ENCODE measurements at regions not wholly inside any gene's neighbourhood (a gene's known extent, or its start where the extent isn't known, plus 50 kb on each side); places are given as distances from the start of the nearest gene placed in this dataset.
"Not testable (repeated sequence)": the region's sequence is repeated elsewhere in the genome, so short reads cannot be mapped to it uniquely, and the experiment has no call there.

DNA sequence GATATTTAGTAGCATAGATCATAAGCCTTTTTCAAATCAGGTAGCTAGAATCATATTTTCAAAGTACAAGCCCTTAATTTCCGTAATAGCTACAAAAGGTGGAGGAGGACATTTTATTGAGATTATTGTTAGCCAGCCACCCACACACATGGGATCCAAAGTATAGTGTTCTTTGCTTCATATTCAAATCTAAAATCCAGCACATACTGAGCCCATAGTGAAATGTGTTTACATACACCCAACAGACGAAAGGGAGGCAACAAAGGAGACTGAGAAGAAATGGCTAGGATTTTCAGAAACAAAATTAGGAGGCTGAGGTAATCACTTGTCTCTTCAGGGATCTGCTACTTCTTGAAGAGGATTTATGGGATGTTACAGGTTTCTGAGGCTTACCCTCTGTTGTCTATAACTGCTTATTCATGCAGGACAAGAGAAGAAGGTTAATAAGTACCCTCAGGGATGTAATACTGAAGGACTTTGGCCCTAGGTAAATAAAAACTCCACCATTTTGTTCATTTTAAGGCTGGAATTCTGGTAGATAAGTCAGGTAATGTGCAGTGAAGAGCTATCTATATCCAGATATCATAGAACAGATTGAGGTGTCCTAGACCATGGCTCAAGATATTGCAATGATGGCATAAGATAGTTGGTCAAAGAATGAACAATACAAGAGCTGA lies 182.1 kb downstream of the SPDYE17 start:
- not testable (repeated sequence) for DNase-seq (ENCODE audit: low spot score)

GRCh38 chr7:76839879-76840278 lies 192.3 kb downstream of the SPDYE17 start:
- DNase-seq (ENCODE audit: low spot score), result not testable (repeated sequence)

DNA sequence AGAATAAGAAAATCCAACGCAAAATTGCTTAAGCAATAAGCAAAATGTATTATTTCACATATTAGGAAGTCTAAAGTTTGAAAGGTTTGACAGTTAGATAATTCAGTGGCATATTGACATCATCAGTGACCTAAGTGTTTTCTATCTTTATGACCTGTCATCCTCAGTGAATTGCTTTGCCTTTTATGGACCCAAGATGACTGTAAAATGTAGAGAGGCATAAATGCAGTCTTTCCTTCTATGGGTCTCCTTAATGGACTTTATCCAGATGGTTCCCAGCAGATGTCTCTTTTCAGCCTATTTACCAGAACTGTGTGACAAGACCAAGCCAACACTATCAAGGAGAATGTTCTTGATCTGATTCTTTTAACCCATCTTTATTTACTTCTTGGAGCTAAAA lies 192.9 kb downstream of the SPDYE17 start:
- not testable (repeated sequence) for DNase-seq (ENCODE audit: low spot score)

DNA sequence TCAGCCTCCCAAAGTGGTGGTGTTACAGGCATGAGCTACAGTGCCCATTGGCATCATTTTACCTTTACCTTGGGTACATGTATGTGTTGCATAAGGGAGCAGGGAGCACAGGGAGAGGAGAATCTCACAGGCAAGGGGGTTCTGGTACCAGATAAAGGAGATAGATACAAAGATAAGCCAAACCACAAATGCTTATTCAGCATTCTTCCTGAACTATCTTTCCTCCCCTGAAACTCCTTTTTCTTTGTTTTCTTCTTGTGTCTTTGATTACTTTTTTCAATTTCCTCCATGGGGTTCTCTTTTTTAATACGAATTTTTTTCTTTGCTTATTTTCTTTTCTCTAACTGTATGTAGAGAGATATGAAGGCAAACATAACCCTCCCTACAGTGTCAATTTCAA lies 193.8 kb downstream of the SPDYE17 start:
- not testable (repeated sequence) for DNase-seq (ENCODE audit: low spot score)

GRCh38 chr7:76829233-76829632 lies 202.2 kb upstream of the POMZP3 start:
- not testable (repeated sequence) for DNase-seq (ENCODE audit: low spot score)

GRCh38 chr7:76826181-76826580 lies 199.1 kb upstream of the POMZP3 start:
- not testable (repeated sequence) for DNase-seq (ENCODE audit: low spot score)

GRCh38 chr7:76809856-76810255 lies 182.8 kb upstream of the POMZP3 start:
- DNase-seq (ENCODE audit: low spot score), result not testable (repeated sequence)

- DNase-seq (ENCODE audit: low spot score), result not testable (repeated sequence)
These were observed 180.6 kb upstream of the POMZP3 start for GRCh38 chr7:76807588-76808100.

GRCh38 chr7:76806460-76806859 lies 179.4 kb upstream of the POMZP3 start:
- not testable (repeated sequence) for DNase-seq (ENCODE audit: low spot score)

DNA sequence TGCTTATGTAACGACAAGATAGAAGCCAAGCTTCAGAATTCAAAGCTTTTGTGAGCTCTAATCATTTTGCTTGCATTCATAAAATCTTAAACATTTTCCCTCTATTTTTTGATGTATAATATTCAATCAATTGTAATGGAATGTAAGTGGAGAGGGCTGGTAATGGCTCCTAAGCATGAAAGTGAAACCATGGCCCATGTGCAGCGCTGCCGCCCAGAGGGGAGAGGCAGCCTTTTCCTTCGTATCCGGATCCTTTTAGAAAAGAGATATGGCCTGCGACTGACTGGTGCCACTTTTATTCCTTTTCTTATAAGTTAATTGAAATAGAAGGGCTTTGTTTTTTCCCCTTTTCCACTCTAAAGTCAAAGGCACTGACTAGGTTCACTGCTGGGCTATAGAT lies 178.9 kb upstream of the POMZP3 start:
- peak; percentile 3 for DNase-seq (ENCODE audit: low spot score)

GRCh38 chr7:76805262-76805661 lies 178.2 kb upstream of the POMZP3 start:
- DNase-seq (ENCODE audit: low spot score), result not testable (repeated sequence)

GRCh38 chr7:76797639-76798038 lies 170.6 kb upstream of the POMZP3 start:
- DNase-seq (ENCODE audit: low spot score), result not testable (repeated sequence)

GRCh38 chr7:76780693-76781092 lies 153.6 kb upstream of the POMZP3 start:
- not testable (repeated sequence) for DNase-seq (ENCODE audit: low spot score)

- not testable (repeated sequence) for DNase-seq (ENCODE audit: low spot score)
These were observed 147.2 kb upstream of the POMZP3 start for GRCh38 chr7:76774279-76774678.

DNA sequence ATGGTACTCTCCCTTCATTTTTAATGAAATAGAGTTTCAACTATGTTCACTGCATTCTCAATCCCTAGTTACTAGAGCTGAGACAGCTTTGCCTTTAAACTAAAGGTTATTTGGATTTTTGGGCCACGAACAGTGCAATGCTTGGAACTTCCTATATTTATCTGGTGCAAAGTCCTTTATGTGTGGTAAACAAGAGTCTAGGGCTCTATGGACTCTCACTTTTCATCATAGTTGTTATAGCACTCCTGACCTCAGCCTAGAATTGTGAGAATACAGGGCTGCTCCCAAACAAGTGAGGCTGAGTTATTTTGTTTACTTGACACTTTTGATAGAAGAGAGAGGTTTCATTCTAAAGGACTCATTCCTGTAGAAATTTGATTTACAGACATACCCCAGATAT lies 144.9 kb upstream of the POMZP3 start:
- not testable (repeated sequence) for DNase-seq (ENCODE audit: low spot score)

DNA sequence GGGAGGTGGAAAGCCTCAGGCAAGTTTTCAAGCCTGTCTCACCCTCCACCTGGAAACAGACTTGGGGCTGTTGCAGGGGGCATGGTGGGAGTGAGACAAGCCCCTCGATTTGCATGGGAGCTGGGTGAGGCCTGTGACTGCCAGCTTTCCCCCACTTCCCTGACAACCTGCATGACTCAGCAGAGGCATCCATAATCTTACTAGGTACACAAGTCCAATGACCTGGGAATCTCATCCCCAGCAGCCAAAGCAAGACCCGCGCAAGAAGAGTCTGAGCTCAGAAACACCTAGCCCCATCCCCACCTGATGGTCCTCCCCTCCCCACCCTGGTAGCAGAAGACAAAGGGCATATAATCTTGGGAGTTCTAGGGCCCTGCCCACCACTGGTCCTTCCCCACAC lies 136.9 kb upstream of the POMZP3 start:
- DNase-seq (ENCODE audit: low spot score), result not testable (repeated sequence)

- DNase-seq (ENCODE audit: low spot score), result peak; percentile 0
These were observed 133.6 kb upstream of the POMZP3 start for GRCh38 chr7:76760546-76761220.

DNA sequence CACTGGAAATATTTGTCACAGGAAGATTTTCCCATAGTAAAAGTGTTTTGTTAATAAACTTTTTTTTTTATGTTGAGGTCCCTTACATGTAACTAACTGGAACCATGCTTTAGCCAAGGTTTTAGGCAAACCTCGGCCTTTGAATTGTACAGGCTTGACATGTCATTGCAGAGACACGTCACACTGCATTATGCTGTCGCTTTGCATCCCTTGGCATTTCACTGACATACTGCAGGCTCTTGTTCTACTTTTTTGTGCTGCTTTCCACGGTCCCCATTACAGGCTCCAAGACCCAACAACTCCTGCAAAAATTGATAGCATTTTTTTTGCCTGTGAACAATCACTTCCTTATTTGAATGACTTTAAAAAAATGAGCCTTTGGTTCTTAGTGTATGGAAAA lies 112.5 kb upstream of the POMZP3 start:
- not testable (repeated sequence) for DNase-seq (ENCODE audit: low spot score)

DNA sequence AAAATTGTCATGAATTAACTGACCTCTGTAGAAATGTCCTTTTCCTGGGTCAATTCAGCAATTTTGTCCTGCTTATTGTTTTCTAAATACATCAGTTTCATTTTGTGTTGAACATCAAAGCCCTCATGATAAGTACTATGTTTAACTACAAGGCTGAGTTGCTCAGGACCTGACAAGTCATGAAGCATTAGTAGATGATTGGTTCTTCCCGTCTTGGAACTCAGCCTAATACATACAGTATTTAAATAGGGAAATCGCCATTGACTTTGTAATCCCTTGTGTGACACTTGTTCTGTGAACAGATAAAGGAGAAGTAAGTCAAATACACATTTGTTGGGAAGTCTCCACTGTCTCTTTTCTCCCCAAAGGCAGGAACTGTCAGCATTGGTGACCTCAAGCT lies 109.6 kb upstream of the POMZP3 start:
- not testable (repeated sequence) for DNase-seq (ENCODE audit: low spot score)

DNA sequence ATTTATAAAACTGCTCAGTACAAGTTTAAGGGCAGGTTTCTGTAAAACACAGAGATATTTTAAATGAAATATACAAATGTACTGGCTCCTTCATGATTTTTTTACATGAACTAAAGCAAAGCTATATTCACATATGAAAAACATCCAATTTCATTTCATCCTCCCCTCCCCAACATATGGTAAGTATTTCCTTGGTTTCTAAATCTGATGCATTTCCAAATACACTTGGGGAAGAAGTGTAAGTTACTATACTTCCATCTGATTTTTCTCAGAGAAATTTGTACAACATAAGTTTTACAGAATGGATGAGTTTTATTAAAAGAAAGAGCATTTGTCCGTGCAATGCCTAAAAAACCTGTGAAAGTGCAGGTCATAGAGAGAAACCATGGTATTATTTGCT lies 109.0 kb upstream of the POMZP3 start:
- not testable (repeated sequence) for DNase-seq (ENCODE audit: low spot score)

- DNase-seq (ENCODE audit: low spot score), result not testable (repeated sequence)
These were observed 108.6 kb upstream of the POMZP3 start for GRCh38 chr7:76735668-76736067.

DNA sequence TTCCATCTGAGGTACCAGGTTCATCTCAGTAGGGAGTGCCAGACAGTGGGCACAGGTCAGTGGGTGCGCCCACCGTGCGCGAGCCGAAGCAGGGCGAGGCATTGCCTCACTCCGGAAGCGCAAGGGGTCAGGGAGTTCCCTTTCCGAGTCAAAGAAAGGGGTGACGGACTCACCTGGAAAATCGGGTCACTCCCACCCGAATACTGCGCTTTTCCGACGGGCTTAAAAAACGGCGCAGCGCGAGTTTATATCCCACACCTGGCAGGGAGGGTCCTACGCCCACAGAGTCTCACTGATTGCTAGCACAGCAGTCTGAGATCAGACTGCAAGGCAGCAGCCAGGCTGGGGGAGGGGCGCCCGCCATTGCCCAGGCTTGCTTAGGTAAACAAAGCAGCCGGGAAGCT lies 101.5 kb upstream of the POMZP3 start:
- not testable (repeated sequence) for DNase-seq (ENCODE audit: low spot score)

DNA sequence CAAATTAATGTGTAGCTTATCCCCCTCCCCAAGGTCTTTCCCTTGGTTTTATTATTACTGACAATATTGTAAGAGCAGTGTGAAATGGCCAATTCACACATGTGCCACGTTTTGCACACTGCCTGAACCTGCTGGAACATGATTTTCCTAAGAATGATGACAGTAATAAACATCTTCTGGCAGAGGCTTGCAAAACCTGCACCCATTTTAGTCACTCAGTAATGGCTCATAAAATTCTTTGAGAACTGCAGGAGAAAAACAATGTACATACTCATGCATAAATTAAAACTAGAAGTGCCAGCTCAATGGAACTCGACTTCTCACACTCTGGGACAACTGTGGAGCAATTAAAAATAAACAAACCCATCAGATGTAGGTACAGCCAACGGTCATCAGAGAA lies 96.8 kb upstream of the POMZP3 start:
- DNase-seq (ENCODE audit: low spot score), result not testable (repeated sequence)
